MM.1S (cell line): ENCODE measurements at regions not wholly inside any gene's neighbourhood (a gene's known extent, or its start where the extent isn't known, plus 50 kb on each side); places are given as distances from the start of the nearest gene placed in this dataset.

Experiments used
- DNase-seq: peaks from one replicate; pipeline ENCODE4 v3.0.0-alpha.2; 2015
- H2AFZ ChIP-seq: fragments of 300-600 bp; sonication (generic); 2 replicates; pipeline ENCODE4 v1.6.0; 2016; ENCODE audit warnings: antibody characterized with exemption, low read length
- H3F3A ChIP-seq: fragments of 300-600 bp; sonication (generic); 2 replicates; pipeline ENCODE4 v1.6.1; 2016; ENCODE audit warnings: mild to moderate bottlenecking, antibody characterized with exemption, low read length, moderate library complexity, mixed read lengths; ENCODE audit not compliant: insufficient read depth
- H3K27ac ChIP-seq: fragments of 300-600 bp; sonication (generic); 2 replicates; pipeline ENCODE4 v1.5.1; 2016; ENCODE audit warnings: mild to moderate bottlenecking, low read length
- H3K27me3 ChIP-seq: fragments of 300-600 bp; sonication (generic); replicated peaks from 2 replicates; pipeline ENCODE4 v1.6.0; 2016; ENCODE audit warnings: low read length; ENCODE audit not compliant: insufficient read depth
- H3K36me3 ChIP-seq: fragments of 300-600 bp; sonication (generic); replicated peaks from 2 replicates; pipeline ENCODE4 v1.6.1; 2016; ENCODE audit warnings: mild to moderate bottlenecking, low read length, mixed read lengths; ENCODE audit not compliant: insufficient read depth
- H3K4me1 ChIP-seq: fragments of 300-600 bp; sonication (generic); 2 replicates; pipeline ENCODE4 v1.6.1; 2016; ENCODE audit warnings: low read length, mixed read lengths
- H3K4me2 ChIP-seq: fragments of 300-600 bp; sonication (generic); 2 replicates; pipeline ENCODE4 v1.6.0; 2016; ENCODE audit warnings: low read depth, low read length
- H3K4me3 ChIP-seq: fragments of 300-600 bp; sonication (generic); 2 replicates; pipeline ENCODE4 v1.5.1; 2016; ENCODE audit warnings: low read length, mixed read lengths
- H3K79me2 ChIP-seq: fragments of 300-600 bp; sonication (generic); 2 replicates; pipeline ENCODE4 v1.6.1; 2016; ENCODE audit warnings: mixed run types, low read length, mixed read lengths
- H3K9ac ChIP-seq: fragments of 300-600 bp; sonication (generic); 2 replicates; pipeline ENCODE4 v1.6.1; 2016; ENCODE audit warnings: low read length, mixed read lengths
- H3K9me2 ChIP-seq: fragments of 300-600 bp; sonication (generic); replicated peaks from 2 replicates; pipeline ENCODE4 v1.6.1; 2016; ENCODE audit warnings: mild to moderate bottlenecking, low read length, mixed read lengths; ENCODE audit not compliant: insufficient read depth
- H3K9me3 ChIP-seq: fragments of 300-600 bp; sonication (generic); replicated peaks from 2 replicates; pipeline ENCODE4 v1.6.1; 2016; ENCODE audit warnings: mild to moderate bottlenecking, low read length, mixed read lengths; ENCODE audit not compliant: insufficient read depth
- H4K20me1 ChIP-seq: fragments of 300-600 bp; sonication (generic); 2 replicates; pipeline ENCODE4 v1.6.1; 2016; ENCODE audit warnings: mild to moderate bottlenecking, low read length, moderate library complexity, mixed read lengths; ENCODE audit not compliant: insufficient read depth
- EZH2 ChIP-seq: fragments of 300-600 bp; sonication (generic); optimal IDR thresholded peaks from 2 replicates; pipeline ENCODE3; 2017; ENCODE audit warnings: low read depth, mild to moderate bottlenecking, antibody characterized with exemption, low read length, mixed read lengths
- EZH2phosphoT487 ChIP-seq: fragments of 300-600 bp; sonication (generic); IDR thresholded peaks from 2 replicates; pipeline ENCODE4 v1.6.1; 2018; ENCODE audit warnings: antibody characterized with exemption, low read length
- TF ChIP-seq, protein P1 (sequence below): fragments of 300-600 bp; sonication (generic); IDR thresholded peaks from 2 replicates; pipeline ENCODE4 v1.5.1; 2016; ENCODE audit warnings: antibody characterized with exemption, low read length, mixed read lengths

DNA sequence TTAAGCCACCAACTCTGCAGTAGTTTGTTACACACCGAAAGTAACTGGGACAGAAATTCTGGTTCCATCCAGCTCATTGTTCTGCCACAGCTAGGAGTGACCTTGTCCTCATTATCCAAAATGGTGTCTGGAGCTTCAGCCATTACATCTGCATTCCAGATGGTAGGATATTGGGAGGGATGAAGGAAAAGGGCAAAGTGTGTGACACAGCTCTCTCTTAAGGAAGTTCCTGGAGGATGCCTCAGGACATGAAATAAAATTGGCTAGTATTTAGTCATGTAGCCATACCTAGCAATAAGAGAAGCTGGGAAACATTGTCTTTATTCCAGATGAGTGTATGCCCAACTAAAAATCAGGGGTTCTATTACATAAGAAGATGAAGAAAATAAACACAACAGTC, 262.0 kb downstream of the BCOR start:
- Histone ChIP-seq H3K4me2 (no peak overlapping the region), H3K4me1 (no peaks in the 10 kb centered on the region), H3K4me3 (no peak overlapping the region), H3F3A (no peaks in the 10 kb centered on the region), H3K79me2 (no peaks in the 10 kb centered on the region), H3K9ac (no peak overlapping the region), H2AFZ (no peak overlapping the region), H3K36me3 (no peaks in the 10 kb centered on the region), H4K20me1 (no peaks in the 10 kb centered on the region), H3K27me3 (no peaks in the 10 kb centered on the region), H3K27ac (no peak overlapping the region), H3K9me2 (no peaks in the 10 kb centered on the region), H3K9me3 (no peaks in the 10 kb centered on the region)
- no peak for DNase-seq
- TF ChIP-seq, protein P1, sequence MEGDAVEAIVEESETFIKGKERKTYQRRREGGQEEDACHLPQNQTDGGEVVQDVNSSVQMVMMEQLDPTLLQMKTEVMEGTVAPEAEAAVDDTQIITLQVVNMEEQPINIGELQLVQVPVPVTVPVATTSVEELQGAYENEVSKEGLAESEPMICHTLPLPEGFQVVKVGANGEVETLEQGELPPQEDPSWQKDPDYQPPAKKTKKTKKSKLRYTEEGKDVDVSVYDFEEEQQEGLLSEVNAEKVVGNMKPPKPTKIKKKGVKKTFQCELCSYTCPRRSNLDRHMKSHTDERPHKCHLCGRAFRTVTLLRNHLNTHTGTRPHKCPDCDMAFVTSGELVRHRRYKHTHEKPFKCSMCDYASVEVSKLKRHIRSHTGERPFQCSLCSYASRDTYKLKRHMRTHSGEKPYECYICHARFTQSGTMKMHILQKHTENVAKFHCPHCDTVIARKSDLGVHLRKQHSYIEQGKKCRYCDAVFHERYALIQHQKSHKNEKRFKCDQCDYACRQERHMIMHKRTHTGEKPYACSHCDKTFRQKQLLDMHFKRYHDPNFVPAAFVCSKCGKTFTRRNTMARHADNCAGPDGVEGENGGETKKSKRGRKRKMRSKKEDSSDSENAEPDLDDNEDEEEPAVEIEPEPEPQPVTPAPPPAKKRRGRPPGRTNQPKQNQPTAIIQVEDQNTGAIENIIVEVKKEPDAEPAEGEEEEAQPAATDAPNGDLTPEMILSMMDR = no peak
- TF ChIP-seq EZH2 (no peak), EZH2phosphoT487 (no peak)

DNA sequence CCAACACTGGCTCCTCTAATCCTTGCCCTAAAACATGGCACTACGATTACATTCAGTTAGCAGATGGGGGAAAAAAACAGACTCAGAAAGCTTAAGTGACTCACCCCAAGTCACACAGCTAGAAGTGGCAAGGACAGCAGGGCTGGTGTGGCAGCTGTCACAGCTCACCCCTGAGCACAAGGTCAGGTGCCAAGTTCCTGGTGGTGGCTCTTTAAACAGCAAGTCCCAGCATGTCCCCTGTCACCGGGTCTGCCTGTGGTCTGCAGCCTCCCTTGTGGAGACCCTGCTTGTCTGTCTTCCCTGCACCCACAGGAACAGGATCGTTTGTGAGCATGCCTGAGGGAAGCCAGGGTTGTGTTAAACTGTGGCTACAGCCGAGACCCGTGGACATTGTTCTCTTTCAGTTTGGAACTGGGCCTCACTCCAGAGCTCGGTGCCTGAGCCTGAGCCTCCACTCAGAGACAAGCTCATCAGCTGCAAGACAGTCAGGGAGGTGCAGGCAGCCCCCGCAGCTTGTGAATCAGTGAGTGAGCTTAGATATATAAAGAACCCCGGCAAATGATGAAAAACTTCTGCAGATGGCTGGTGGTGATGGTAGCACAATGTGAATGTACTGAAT, 260.8 kb downstream of the BCOR start:
- no peaks in the 10 kb centered on the region for H3K4me1 ChIP-seq
- H3K79me2 ChIP-seq = no peaks in the 10 kb centered on the region
- H3F3A ChIP-seq = no peaks in the 10 kb centered on the region
- TF ChIP-seq EZH2 (no peak), EZH2phosphoT487 (no peak)
- TF ChIP-seq, protein P1 = no peak
- no peak overlapping the region for H3K27ac ChIP-seq
- no peaks in the 10 kb centered on the region for H4K20me1 ChIP-seq
- no peak overlapping the region for H2AFZ ChIP-seq
- H3K36me3 ChIP-seq = no peaks in the 10 kb centered on the region
- H3K9ac ChIP-seq = no peak overlapping the region
- H3K4me3 ChIP-seq = no peak overlapping the region
- no peaks in the 10 kb centered on the region for H3K27me3 ChIP-seq
- no peak for DNase-seq
- no peaks in the 10 kb centered on the region for H3K9me2 ChIP-seq
- H3K9me3 ChIP-seq = no peaks in the 10 kb centered on the region
- H3K4me2 ChIP-seq = no peak overlapping the region

DNA sequence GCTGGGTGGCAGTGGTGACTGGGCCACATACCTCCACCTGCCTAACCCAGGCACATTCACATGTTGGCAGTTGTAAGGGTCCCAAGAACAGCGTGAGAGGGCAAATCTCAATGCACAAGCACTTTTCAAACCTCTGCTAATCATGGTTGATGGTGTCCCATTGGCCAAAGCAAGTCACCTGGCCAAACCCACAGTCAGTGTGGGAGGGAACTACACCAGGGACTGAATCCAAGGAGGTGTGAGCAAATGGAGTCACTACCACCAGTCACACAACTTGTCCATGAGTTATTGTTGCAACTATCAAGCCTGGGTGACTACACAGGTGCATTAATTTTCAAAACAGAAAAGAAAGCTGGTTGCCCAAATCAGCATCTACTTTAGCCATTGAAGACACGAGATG, 260.1 kb downstream of the BCOR start:
- H3F3A ChIP-seq = no peaks in the 10 kb centered on the region
- H3K36me3 ChIP-seq = no peaks in the 10 kb centered on the region
- no peaks in the 10 kb centered on the region for H3K4me1 ChIP-seq
- no peak overlapping the region for H3K4me2 ChIP-seq
- H3K27ac ChIP-seq = no peak overlapping the region
- DNase-seq = no peak
- no peak overlapping the region for H2AFZ ChIP-seq
- H3K9me3 ChIP-seq = no peaks in the 10 kb centered on the region
- no peaks in the 10 kb centered on the region for H3K9me2 ChIP-seq
- no peaks in the 10 kb centered on the region for H3K27me3 ChIP-seq
- TF ChIP-seq EZH2phosphoT487 = no peak
- TF ChIP-seq EZH2 = no peak
- TF ChIP-seq, protein P1 = no peak
- no peak overlapping the region for H3K4me3 ChIP-seq
- no peaks in the 10 kb centered on the region for H4K20me1 ChIP-seq
- no peaks in the 10 kb centered on the region for H3K79me2 ChIP-seq
- H3K9ac ChIP-seq = no peak overlapping the region
